ENCODE measurements at regions not wholly inside any gene's neighbourhood (a gene's known extent, or its start where the extent isn't known, plus 50 kb on each side); places are given as distances from the start of the nearest gene placed in this dataset.
"Not testable (repeated sequence)": the region's sequence is repeated elsewhere in the genome, so short reads cannot be mapped to it uniquely, and the experiment has no call there.

DNA sequence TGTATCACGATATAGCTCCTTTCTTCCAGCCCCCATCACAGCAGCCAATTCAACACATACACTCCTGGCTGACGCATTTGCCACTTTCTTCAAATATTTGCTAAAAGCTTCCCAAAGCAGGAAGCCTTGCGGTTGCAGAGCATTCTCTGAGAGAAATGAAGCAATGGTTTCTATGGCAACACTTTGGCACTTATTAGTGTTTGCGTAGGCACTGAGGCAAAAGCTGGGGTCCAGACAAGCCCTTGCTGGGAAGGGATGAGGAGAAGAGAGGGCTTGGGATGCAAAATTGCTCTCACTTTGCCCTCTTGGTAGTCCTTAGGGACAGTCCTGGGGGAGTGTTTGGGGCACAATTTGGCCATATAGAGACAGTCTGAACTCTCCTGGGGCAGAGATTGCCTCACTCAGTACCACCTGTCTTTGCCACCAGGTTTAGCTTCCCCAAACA lies 55.0 kb upstream of the PAK3 start:
- Histone ChIP-seq H3K27me3 (ENCODE audit: control insufficient read depth in 5 of 5, insufficient read depth in 4 of 5, low read length in 5 of 5) (peaks cover 8 to 27% (median 19%) of the 10 kb centered on the region in 5 donors), H3K27ac (ENCODE audit: low read depth, low read length) (no peak overlapping the region), H3K36me3 (ENCODE audit: control insufficient read depth in 5 of 5, insufficient read depth in 5 of 5, low read length in 5 of 5) (no peaks in the 10 kb centered on the region), H3K4me3 (ENCODE audit: low read depth in 1 of 5, low read length in 5 of 5) (no peak overlapping the region), H3K9ac (ENCODE audit: low read length in 5 of 5) (no peak overlapping the region), H3K9me3 (ENCODE audit: control insufficient read depth in 5 of 5, low read length in 5 of 5) (no peaks in the 10 kb centered on the region), H3K4me1 (ENCODE audit: control insufficient read depth in 5 of 5, insufficient read depth in 5 of 5, low read length in 5 of 5) (no peaks in the 10 kb centered on the region)

DNA sequence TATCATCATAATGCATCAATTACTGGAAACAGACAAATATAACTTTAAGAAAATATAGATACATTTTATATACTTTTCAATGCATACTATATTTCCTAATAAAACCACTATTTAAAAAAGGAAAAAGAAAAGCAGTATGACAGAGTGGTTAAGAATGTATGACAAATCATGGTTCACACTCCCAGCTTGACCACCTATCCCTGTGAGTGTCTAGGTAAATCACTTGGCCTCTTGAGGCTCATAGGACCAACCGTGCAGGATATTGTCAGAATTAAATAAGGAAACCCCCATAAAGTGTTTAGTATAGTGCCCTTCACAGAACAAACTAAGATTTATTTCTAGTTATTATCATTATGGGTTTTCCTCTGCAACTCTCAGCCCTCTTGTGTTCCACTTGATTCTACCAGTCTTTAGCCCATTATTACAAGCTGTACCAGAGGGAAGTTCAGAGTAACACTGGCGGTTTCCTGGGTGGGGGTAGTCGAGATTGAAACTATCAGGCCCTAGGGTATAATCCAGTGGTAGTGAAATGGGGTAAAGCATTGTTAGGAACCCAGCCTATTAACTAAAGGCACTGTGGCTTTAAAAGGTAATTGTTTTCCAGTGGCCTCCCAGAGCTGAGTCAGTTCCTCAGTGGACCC lies 55.5 kb upstream of the PAK3 start:
- H3K27ac ChIP-seq (ENCODE audit: low read depth, low read length), result no peak overlapping the region
- H3K9ac ChIP-seq (ENCODE audit: low read length in 5 of 5), result no peak overlapping the region
- H3K4me3 ChIP-seq (ENCODE audit: low read depth in 1 of 5, low read length in 5 of 5), result no peak overlapping the region
- no peaks in the 10 kb centered on the region for H3K4me1 ChIP-seq (ENCODE audit: control insufficient read depth in 5 of 5, insufficient read depth in 5 of 5, low read length in 5 of 5)
- H3K36me3 ChIP-seq (ENCODE audit: control insufficient read depth in 5 of 5, insufficient read depth in 5 of 5, low read length in 5 of 5), result no peaks in the 10 kb centered on the region
- H3K27me3 ChIP-seq (ENCODE audit: control insufficient read depth in 5 of 5, insufficient read depth in 4 of 5, low read length in 5 of 5), result peaks cover 8 to 25% (median 15%) of the 10 kb centered on the region in 5 donors
- H3K9me3 ChIP-seq (ENCODE audit: control insufficient read depth in 5 of 5, low read length in 5 of 5), result no peaks in the 10 kb centered on the region

DNA sequence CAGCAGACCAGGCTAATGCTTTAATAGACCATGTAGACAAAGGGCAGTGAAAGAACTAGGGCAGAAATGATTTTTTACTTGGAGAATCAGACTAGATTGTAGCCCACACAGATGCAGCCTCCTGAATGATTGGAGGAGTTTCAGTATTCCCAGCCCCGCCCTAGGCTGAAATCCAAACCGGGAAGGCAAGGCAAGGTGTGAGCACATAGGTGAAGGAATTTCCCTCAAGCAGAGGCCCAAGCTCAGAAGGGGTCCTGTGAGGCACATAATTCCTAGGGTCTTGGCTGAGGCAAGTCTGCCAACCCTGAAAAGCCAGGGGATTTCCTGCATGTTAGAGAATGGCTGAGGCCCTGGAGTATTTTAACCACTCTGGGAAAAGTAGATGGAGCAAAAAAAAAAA lies 56.4 kb upstream of the PAK3 start:
- H3K36me3 ChIP-seq (ENCODE audit: control insufficient read depth in 5 of 5, insufficient read depth in 5 of 5, low read length in 5 of 5), result no peaks in the 10 kb centered on the region
- H3K27me3 ChIP-seq (ENCODE audit: control insufficient read depth in 5 of 5, insufficient read depth in 4 of 5, low read length in 5 of 5), result peaks cover 7 to 25% (median 15%) of the 10 kb centered on the region in 5 donors
- no peaks in the 10 kb centered on the region for H3K4me1 ChIP-seq (ENCODE audit: control insufficient read depth in 5 of 5, insufficient read depth in 5 of 5, low read length in 5 of 5)
- no peak overlapping the region for H3K4me3 ChIP-seq (ENCODE audit: low read depth in 1 of 5, low read length in 5 of 5)
- no peak overlapping the region for H3K9ac ChIP-seq (ENCODE audit: low read length in 5 of 5)
- no peaks in the 10 kb centered on the region for H3K9me3 ChIP-seq (ENCODE audit: control insufficient read depth in 5 of 5, low read length in 5 of 5)
- H3K27ac ChIP-seq (ENCODE audit: low read depth, low read length), result no peak overlapping the region

DNA sequence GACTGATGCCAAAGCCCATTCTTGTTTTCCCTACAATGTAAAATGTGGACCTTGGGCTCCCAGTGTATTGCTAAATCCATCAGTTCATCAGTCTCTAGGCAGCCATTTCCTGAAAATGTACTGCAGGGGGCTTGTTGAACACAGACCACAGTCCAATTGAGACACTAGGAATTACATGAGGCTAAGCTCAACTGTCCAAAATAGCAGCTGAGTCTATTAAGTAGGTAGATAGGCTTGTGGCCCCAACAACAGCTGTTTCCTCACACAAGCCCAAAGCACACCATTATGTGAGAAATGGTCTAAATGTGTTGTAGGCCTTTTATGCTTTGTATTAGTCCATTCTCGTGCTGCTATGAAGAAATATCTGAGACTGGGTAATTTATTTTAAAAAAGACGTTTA lies 60.0 kb upstream of the PAK3 start:
- Histone ChIP-seq H3K9me3 (ENCODE audit: control insufficient read depth in 5 of 5, low read length in 5 of 5) (no peaks in the 10 kb centered on the region), H3K27me3 (ENCODE audit: control insufficient read depth in 5 of 5, insufficient read depth in 4 of 5, low read length in 5 of 5) (peaks cover 5 to 27% (median 18%) of the 10 kb centered on the region in 5 donors), H3K9ac (ENCODE audit: low read length in 5 of 5) (no peak overlapping the region), H3K27ac (ENCODE audit: low read depth, low read length) (no peak overlapping the region), H3K4me1 (ENCODE audit: control insufficient read depth in 5 of 5, insufficient read depth in 5 of 5, low read length in 5 of 5) (no peaks in the 10 kb centered on the region), H3K4me3 (ENCODE audit: low read depth in 1 of 5, low read length in 5 of 5) (no peak overlapping the region), H3K36me3 (ENCODE audit: control insufficient read depth in 5 of 5, insufficient read depth in 5 of 5, low read length in 5 of 5) (no peaks in the 10 kb centered on the region)

DNA sequence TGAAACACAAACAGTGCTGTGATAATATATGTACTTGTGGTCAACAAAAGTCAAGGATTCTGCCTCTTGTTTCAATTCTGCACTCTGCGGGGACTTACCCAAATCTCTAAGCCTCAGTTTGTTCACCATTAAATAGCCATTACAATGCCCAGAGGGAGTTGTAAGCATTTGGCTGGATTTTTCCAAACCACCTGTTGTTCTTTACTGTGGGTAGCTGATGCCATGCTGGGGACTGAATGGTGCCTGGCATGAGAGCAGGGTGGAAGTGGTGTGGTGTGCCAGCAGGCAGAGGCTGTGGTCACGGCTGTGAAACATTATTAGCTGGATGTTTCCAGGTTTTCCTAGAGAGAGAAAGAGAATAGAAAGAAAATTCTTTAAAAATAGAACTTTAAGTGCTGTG lies 60.7 kb upstream of the PAK3 start:
- no peak overlapping the region for H3K4me3 ChIP-seq (ENCODE audit: low read depth in 1 of 5, low read length in 5 of 5)
- H3K27ac ChIP-seq (ENCODE audit: low read depth, low read length), result no peak overlapping the region
- no peak overlapping the region for H3K9ac ChIP-seq (ENCODE audit: low read length in 5 of 5)
- no peaks in the 10 kb centered on the region for H3K9me3 ChIP-seq (ENCODE audit: control insufficient read depth in 5 of 5, low read length in 5 of 5)
- no peaks in the 10 kb centered on the region for H3K36me3 ChIP-seq (ENCODE audit: control insufficient read depth in 5 of 5, insufficient read depth in 5 of 5, low read length in 5 of 5)
- no peaks in the 10 kb centered on the region for H3K4me1 ChIP-seq (ENCODE audit: control insufficient read depth in 5 of 5, insufficient read depth in 5 of 5, low read length in 5 of 5)
- peaks cover 5 to 27% (median 16%) of the 10 kb centered on the region in 5 donors for H3K27me3 ChIP-seq (ENCODE audit: control insufficient read depth in 5 of 5, insufficient read depth in 4 of 5, low read length in 5 of 5)

DNA sequence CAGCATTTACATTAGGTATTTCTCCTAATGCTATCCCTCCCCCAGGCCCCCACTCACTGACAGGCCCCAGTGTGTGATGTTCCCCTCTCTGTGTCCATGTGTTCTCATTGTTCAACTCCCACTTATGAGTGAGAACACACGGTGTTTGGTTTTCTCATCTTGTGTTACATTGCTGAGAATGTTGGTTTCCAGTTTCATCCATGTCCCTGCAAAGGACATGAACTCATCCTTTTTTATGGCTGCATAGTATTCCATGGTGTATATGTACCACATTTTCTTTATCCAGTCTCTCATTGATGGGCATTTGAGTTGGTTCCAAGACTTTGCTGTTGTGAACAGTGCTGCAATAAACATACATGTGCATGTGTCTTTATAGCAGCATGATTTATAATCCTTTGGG lies 73.0 kb upstream of the PAK3 start:
- H3K27me3 ChIP-seq (ENCODE audit: control insufficient read depth in 5 of 5, insufficient read depth in 4 of 5, low read length in 5 of 5); H3K36me3 ChIP-seq (ENCODE audit: control insufficient read depth in 5 of 5, insufficient read depth in 5 of 5, low read length in 5 of 5); H3K4me1 ChIP-seq (ENCODE audit: control insufficient read depth in 5 of 5, insufficient read depth in 5 of 5, low read length in 5 of 5); H3K27ac ChIP-seq (ENCODE audit: low read depth, low read length); H3K9ac ChIP-seq (ENCODE audit: low read length in 5 of 5); H3K9me3 ChIP-seq (ENCODE audit: control insufficient read depth in 5 of 5, low read length in 5 of 5); H3K4me3 ChIP-seq (ENCODE audit: low read depth in 1 of 5, low read length in 5 of 5): not testable (repeated sequence)

DNA sequence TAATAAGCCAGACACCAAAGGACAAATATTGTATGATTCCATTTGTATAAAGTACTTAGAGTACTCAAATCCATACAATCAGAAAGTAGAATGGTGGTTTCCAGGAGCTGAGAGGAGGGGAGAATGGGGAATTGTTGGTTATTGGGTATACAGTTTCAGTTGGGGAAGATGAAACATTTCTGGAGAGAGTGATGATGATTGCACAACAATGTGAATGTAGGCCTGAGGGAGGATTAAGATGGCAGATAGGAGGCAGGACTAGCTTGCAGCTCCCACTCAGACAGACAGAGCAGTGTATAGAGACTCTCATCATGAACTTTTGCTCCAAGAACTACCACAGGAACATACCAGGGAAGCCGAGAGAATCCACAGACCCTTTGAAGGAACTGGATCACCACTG lies 75.7 kb upstream of the PAK3 start:
- Histone ChIP-seq H3K4me1 (ENCODE audit: control insufficient read depth in 5 of 5, insufficient read depth in 5 of 5, low read length in 5 of 5) (no peaks in the 10 kb centered on the region), H3K4me3 (ENCODE audit: low read depth in 1 of 5, low read length in 5 of 5) (no peak overlapping the region), H3K9ac (ENCODE audit: low read length in 5 of 5) (no peak overlapping the region), H3K9me3 (ENCODE audit: control insufficient read depth in 5 of 5, low read length in 5 of 5) (peaks cover 0 to 3% (median 0%) of the 10 kb centered on the region in 5 donors), H3K36me3 (ENCODE audit: control insufficient read depth in 5 of 5, insufficient read depth in 5 of 5, low read length in 5 of 5) (no peaks in the 10 kb centered on the region), H3K27ac (ENCODE audit: low read depth, low read length) (no peak overlapping the region), H3K27me3 (ENCODE audit: control insufficient read depth in 5 of 5, insufficient read depth in 4 of 5, low read length in 5 of 5) (peaks cover 0 to 10% (median 7%) of the 10 kb centered on the region in 5 donors)

DNA sequence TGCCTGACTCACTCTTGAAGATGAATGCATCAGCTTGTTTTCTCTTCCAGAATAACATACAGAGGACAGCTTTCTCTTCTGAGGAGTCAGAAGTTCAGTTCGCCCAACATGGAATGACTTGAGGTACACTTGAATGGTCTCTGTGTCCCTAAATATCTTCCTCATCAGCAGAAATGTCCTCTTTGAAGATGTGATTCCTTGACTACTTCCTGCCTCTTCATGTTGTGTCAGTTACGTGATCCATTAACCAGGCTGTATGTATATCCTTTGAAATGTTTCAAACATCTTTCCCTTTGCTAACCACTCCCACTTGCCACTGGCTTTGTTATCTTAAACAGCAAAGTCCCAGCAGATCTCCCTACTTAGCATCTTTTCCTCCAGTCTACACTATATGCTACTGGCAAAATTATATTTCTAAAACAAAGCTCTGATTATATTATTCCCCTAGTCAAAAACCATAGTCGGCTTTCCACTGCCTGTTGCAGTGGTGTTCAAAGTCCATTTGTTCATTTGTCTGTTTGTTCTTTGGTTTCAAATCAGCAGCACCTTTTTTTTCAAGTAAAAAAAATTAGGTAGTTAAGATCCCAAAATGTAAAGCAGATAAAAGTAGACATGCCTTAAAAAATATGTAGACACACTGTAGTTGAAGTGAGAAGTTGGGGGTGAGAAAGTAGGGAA lies 82.1 kb upstream of the PAK3 start:
- no peak overlapping the region for H3K4me3 ChIP-seq (ENCODE audit: low read depth in 1 of 5, low read length in 5 of 5)
- no peak overlapping the region for H3K27ac ChIP-seq (ENCODE audit: low read depth, low read length)
- H3K9me3 ChIP-seq (ENCODE audit: control insufficient read depth in 5 of 5, low read length in 5 of 5), result peaks cover 0 to 3% (median 0%) of the 10 kb centered on the region in 5 donors
- peaks cover 0 to 20% (median 10%) of the 10 kb centered on the region in 5 donors for H3K27me3 ChIP-seq (ENCODE audit: control insufficient read depth in 5 of 5, insufficient read depth in 4 of 5, low read length in 5 of 5)
- no peaks in the 10 kb centered on the region for H3K36me3 ChIP-seq (ENCODE audit: control insufficient read depth in 5 of 5, insufficient read depth in 5 of 5, low read length in 5 of 5)
- H3K9ac ChIP-seq (ENCODE audit: low read length in 5 of 5), result no peak overlapping the region
- no peaks in the 10 kb centered on the region for H3K4me1 ChIP-seq (ENCODE audit: control insufficient read depth in 5 of 5, insufficient read depth in 5 of 5, low read length in 5 of 5)

DNA sequence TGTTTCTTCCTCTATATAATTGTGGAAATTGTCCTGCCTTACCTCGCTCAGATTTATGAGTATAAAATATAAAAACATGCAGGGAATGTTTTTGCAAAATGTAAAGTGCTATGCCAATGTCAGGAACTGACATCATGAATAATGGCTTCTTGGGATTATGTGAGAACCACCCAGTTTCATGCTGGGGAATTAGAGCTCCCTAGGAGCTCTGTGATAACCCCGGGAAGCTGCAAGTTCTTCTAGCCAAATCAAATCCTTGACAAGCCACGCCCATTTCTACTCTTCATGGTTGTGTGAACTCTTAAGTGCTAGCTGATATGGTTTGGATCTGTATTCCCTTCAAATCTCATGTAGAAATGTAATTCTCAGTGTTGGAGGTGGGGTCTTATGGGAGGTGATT lies 85.9 kb upstream of the PAK3 start:
- Histone ChIP-seq H3K27me3 (ENCODE audit: control insufficient read depth in 5 of 5, insufficient read depth in 4 of 5, low read length in 5 of 5) (peaks cover 0 to 27% (median 12%) of the 10 kb centered on the region in 5 donors), H3K27ac (ENCODE audit: low read depth, low read length) (no peak overlapping the region), H3K9ac (ENCODE audit: low read length in 5 of 5) (no peak overlapping the region)

DNA sequence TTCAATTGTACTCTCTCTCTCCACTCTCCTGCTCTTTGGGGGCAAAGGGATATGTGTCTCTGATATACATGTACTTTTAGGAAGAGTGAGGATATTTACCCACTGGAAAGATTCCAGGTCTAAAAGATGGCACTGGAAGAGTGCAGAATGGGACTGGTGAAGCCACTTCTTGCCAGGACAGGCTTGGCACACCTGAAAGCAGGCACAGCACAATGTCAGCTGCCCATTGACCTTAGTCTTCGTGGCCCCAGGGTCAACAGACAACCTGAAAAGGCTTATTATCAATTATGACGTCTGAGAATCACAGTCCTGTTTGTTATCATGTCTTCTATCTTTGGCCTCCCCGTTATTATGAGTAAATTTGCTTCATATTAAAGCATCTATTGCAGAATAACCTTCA lies 86.7 kb upstream of the PAK3 start:
- Histone ChIP-seq H3K4me1 (ENCODE audit: control insufficient read depth in 5 of 5, insufficient read depth in 5 of 5, low read length in 5 of 5) (no peaks in the 10 kb centered on the region), H3K27ac (ENCODE audit: low read depth, low read length) (no peak overlapping the region), H3K4me3 (ENCODE audit: low read depth in 1 of 5, low read length in 5 of 5) (no peak overlapping the region), H3K9ac (ENCODE audit: low read length in 5 of 5) (no peak overlapping the region), H3K9me3 (ENCODE audit: control insufficient read depth in 5 of 5, low read length in 5 of 5) (no peaks in the 10 kb centered on the region), H3K36me3 (ENCODE audit: control insufficient read depth in 5 of 5, insufficient read depth in 5 of 5, low read length in 5 of 5) (no peaks in the 10 kb centered on the region), H3K27me3 (ENCODE audit: control insufficient read depth in 5 of 5, insufficient read depth in 4 of 5, low read length in 5 of 5) (peaks cover 0 to 29% (median 12%) of the 10 kb centered on the region in 5 donors)

More for the DNA sequence above, 85.9 kb upstream of the PAK3 start:
- no peak overlapping the region for H3K4me3 ChIP-seq (ENCODE audit: low read depth in 1 of 5, low read length in 5 of 5)
- H3K36me3 ChIP-seq (ENCODE audit: control insufficient read depth in 5 of 5, insufficient read depth in 5 of 5, low read length in 5 of 5), result no peaks in the 10 kb centered on the region
- H3K9me3 ChIP-seq (ENCODE audit: control insufficient read depth in 5 of 5, low read length in 5 of 5), result no peaks in the 10 kb centered on the region
- no peaks in the 10 kb centered on the region for H3K4me1 ChIP-seq (ENCODE audit: control insufficient read depth in 5 of 5, insufficient read depth in 5 of 5, low read length in 5 of 5)

Data from subcutaneous abdominal adipose tissue (tissue), 5 donors.